ENCODE measurements at regions not wholly inside any gene's neighbourhood (a gene's known extent, or its start where the extent isn't known, plus 50 kb on each side); places are given as distances from the start of the nearest gene placed in this dataset.

DNA sequence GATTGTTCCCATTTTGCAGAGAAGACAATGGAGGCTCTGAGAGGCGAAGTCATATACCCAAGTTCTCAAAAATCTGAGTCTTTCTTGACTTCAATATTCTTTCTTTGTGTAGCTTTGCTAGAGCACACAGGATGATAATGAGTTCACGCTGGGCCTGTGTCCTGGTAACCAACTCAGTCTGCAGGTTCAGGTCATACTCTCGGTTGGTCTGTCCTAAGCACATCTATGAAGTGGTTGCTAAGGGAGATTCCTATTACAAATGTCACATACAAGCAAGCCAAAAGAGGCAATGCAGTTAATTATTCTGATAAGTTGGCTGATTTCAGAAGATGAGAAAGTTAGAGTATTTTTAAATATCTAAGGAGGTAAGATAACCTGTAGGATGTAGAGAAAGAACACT, 481.0 kb downstream of the SOX6 start (continued):
- TF ChIP-seq CEBPZ (IDR thresholded peaks at IDR 0.05; ENCODE audit: low read length) (no peak), BRCA1 (CRISPR knock-in tag; IDR thresholded peaks at IDR 0.05) (no peak), AGO2 (optimal IDR thresholded peaks at IDR 0.05; ENCODE audit: low read depth, low read length) (no peak), THYN1 (CRISPR knock-in tag; IDR thresholded peaks at IDR 0.05; ENCODE audit: borderline replicate concordance, low read depth) (no peak), TFDP1 (CRISPR knock-in tag; IDR thresholded peaks at IDR 0.05; ENCODE audit: borderline replicate concordance) (no peak), ZBTB10 (CRISPR knock-in tag; IDR thresholded peaks at IDR 0.05; ENCODE audit: borderline replicate concordance) (no peak), ZNF329 (CRISPR knock-in tag; IDR thresholded peaks at IDR 0.05; ENCODE audit: low read depth) (no peak), KLF15 (CRISPR knock-in tag; IDR thresholded peaks at IDR 0.05; ENCODE audit: borderline replicate concordance) (no peak)
